ENCODE measurements at regions not wholly inside any gene's neighbourhood (a gene's known extent, or its start where the extent isn't known, plus 50 kb on each side); places are given as distances from the start of the nearest gene placed in this dataset.
"Not testable (repeated sequence)": the region's sequence is repeated elsewhere in the genome, so short reads cannot be mapped to it uniquely, and the experiment has no call there.

DNA sequence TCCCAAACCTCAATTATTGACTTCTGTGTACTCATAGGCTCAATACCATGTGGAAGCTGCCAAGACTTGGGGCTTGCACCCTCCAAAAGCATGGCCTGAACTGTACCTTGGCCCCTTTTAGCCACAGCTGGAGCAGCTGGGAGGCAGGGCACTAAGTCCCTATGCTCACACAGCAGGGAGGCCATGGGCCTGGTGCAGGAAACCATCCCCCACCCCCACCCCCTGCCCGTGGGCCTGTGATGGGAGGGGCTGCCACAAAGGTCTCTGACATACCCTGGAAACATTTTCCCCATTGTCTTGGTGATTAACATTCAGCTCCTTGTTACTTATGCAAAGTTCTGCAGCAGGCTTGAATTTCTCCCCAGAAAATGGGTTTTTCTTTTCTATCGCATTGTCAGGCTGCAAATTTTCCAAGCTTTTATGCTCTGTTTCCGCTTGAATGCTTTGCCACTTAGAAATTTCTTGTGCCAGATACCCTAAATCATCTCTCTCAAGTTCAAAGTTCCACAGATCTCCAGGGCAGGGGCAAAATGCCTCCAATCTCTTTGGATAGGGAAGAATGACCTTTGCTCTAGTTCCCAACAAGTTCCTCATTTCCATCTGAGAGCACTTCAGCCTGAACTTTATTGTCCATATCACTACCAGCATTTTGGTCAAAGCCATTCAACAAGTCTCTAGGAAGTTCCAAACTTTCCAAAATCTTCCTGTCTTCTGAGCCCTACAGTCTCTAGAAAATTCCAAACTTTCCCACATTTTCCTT is 141.8 kb downstream of the AHR start:
- not testable (repeated sequence) for DNase-seq

DNA sequence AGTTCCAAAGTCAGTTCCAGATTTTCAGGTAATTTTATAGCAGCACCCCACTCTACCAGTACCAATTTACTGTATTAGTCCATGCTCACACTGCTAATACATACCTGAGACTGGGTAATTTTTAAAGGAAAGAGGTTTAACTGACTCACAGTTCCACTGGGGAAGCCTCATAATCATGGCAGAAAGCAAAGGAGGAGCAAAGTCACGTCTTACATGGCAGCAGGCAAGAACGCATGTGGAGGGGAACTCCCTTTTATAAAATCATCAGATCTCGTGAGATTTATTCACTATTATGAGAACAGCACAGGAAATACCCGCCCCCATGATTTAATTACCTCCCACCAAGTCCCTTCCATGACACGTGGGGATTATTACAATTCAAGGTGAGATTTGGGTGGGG is 142.4 kb downstream of the AHR start:
- no peak for DNase-seq

DNA sequence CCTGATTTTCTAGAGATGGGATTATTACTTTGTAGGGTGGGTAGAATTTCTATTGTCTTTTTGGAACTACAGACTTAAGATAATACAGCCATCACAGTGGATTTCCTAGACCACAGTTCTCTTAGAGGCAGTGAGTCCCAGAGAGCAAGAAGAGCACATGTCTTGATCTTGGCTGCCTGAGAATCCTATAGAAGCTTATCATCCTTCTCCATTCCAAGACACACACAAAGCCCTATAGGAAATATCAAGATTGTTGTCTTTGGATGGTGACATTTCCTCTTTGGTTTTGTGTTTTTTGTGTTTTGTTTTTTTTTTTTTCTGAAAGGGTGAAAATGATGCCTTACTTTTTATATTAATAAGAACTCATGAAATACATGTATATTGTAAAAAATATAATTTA is 143.1 kb downstream of the AHR start:
- no peak for DNase-seq

DNA sequence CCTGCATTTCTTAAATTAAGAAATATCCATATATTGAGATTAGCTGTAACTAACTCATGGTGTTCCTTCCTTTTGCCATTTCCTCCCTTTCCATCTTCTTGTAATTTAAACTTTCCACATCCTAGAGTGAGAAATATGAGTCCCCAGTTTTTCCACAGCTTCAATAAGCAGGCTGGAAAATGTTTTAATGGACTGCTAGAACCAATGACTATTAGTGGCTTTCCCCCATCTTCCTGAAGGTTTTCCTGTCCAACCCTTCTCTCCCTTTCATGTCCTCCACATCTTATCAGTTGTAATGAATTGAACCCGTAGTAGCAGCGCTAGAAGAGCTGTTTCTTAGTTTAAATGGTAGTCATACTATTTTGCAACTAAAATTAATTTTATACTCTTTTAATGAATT is 145.7 kb downstream of the AHR start:
- no peak for DNase-seq

DNA sequence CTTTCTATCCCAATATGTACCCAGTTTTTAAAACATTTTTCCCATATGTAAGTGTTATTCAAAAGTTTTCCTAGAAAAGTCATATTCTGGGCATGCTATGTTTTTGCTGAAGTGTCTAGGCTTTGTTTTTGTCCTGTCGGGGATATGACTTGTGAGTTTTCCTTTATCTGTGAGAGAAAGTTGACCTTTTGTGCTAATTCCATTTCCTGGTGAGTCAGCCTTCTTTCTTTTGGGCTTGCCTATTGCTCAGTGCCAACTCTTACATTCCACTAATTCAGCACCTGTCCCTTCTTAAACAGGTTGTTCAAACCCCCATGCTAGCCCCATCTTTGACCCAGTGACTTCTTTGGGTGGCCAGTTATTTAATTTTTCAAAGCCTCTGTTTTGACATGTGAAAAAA is 146.2 kb downstream of the AHR start:
- no peak for DNase-seq

DNA sequence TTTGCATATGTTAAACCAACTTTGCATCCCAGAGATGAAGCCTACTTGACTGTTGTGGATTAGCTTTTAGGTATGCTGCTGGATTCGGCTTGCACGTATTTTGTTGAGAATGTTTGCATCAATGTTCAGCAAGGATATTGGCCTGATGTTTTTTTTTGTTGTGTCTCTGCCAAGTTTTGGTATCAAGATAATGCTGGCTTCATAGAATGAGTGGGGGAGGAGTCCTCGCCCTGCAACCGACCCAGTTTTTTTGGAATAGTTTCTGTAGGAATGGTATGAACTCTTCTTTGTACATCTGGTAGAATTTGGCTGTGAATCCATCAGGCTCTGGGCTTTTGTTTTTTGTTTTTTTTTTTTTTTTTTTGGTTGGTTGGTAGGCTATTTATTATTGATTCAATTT is 147.9 kb downstream of the AHR start:
- no peak for DNase-seq

DNA sequence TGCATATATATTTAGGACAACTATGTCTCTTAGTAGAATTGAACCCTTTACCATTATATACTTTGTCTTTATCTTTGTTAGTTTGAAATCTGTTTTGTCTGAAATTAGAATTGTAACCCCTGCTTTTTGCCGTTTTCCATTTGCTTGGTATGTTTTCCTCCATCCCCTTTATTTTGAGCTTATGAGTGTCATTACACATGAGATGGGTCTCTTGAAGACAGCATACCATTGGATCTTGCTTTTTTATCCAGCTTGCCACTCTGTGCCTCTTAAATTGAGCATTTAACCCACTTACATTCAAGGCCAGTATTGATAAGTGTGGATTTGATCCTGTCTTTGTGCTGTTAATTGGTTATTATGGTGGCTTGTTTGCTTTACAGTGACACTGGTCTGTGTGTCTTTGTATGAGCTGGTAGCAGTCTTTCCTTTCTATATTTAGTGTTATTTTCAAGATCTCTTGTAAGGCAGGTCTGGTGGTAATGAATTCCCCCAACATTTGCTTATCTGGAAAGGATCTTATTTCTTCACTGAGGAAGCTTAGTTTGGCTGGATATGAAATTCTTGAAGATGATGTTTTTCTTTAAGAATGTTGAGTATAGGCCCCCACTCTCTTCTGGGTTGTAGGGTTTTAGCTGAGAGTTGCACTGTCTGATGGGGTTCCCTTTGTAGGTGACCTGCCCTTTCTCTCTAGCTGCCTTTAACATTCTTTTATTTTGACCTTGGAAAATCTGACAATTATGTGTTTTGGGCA is 149.5 kb downstream of the AHR start:
- DNase-seq = no peak

DNA sequence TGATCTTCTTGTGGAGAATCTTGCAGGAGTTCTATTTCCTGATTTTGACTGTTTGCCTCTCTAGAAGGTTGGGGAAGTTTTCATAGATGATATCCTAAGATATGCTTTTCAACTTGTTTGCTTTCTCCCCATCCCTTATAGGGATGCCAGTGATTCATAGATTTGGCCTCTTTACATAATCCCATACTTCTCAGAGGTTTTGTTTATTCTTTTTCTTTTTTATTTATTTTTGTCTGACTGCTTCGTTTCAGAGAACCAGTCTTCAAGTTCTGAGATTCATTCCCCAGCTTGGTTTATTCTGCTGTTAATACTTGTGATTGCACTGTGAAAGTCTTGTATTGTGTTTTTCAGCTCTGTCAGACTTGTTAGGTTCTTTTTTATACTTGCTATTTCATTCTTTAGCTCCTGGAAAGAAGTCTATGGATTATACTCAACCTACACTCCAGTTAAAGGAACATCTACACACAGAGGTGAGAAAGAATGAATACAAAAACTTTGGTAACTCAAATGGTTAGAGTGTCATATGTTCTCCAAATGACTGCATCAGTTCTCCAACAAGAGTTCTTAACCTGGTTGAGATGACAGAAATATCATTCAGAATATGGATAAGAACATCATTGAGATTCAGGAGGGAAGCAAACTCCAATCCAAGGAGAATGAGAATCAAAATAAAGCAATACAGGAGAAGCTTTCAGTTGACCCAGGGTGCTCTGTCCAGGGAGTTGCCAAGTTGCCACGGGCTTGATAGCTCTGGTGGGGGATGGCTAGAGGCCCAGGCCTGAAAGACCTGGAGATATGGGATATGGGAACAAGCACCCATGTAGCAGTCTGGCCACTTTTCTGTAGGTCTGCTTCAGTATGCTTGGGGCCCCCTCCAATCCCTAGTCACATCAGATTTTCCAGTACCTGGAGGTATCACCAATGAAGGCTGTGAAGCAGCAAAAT is 150.3 kb downstream of the AHR start:
- no peak for DNase-seq

DNA sequence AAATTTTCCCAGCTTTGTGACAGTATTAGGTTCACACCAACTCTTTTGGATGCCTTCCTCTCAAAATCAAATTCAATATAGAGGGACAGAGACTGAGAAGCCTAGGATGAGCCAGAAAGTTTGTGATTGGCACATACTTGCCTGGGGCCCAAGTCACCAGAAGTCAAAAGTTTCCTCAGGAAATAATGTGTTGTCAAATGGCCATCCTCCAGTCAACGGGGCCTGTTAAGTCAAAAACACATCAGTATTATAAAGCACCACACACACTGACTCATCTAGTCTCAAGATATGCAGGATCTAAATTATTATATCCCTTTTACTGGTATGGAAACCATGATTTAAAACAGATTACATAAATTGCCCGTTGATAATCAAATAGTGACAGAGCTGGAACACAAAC is 158.1 kb downstream of the AHR start:
- no peak for DNase-seq

DNA sequence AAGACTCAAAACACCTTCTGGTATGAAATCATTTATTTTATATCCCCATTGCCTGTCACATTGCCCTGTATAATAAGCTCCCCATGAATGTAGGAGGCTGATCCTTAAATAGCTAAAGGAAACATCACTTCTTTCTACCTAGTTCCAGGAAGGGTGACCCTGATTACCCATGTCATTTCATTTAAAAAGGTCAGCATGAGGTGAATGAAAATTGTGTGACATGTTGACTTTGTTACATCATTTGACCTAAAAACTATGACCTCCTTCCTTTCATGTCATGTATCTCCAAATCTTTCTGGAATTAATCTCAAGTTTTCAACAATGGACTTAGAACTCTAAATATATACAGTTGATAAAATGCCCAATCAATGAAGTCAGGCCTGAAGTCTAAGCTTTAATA is 161.5 kb downstream of the AHR start:
- no peak for DNase-seq

DNA sequence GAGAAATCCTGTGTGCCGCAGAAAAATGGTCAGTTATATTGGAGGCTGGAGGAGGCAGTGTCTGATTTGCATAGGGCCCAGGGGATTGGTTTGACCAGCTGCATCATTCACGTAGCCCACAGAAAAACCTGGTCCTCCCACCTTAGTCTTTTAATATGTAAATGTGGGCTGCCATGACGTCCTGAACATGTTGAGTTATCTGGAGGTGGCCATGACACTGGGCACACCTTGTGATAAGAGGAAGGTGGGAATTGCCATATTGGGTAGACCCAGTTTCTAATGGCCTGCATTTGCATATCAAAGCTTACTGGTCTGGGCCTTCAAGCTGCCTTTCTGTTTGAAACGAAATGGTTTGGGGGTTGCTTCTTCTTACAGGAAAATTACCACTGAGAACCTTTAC is 162.2 kb downstream of the AHR start:
- no peak for DNase-seq

DNA sequence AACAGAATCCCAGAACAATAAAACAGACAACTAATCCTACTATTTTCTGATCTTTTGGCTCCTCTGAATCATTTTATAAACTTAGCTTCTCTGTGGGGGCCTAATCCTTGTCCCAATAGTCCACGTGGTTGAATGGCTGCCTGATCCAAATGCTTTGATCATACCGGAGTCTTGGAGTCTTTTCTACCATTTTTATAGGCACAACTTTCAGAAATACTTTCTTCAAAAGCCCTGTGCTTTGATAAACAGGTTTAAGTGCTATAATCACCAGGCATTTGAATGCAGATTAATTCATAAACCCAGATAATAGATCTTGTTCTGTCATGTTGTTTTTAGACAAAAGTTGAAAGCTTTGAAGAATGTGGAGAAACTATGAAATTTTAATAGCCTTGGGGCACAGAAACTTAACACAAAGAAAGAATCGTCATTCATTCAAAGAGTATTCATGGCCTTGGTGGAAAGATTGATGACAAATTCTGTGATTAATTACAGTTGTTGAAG is 163.7 kb downstream of the AHR start:
- DNase-seq = no peak

DNA sequence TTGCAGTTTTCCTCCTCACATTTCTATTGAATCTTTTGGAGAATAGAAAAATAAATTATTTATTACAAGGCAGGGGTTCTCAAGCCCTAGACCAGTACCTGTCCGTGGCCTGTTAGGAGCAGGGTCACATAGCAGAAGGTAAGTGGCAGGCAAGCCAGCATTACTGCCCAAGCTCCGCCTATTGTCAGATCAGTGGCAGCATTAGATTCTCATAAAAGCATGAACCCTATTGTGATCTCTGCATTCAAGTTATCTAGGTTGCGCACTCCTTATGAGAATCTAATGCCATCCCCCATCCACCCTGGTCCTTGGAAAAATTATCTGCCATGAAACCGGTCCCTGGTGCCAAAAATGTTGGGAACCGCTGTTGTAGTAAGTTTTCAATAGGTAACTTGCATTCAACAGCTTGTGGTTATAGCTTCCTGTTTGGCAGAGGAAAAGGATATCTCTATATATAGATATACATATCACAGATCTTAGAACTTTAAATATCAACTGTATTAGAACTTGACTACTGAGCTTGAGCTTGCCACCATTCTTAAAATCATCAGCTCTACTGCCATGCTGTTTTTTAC is 165.1 kb downstream of the AHR start:
- DNase-seq = no peak

DNA sequence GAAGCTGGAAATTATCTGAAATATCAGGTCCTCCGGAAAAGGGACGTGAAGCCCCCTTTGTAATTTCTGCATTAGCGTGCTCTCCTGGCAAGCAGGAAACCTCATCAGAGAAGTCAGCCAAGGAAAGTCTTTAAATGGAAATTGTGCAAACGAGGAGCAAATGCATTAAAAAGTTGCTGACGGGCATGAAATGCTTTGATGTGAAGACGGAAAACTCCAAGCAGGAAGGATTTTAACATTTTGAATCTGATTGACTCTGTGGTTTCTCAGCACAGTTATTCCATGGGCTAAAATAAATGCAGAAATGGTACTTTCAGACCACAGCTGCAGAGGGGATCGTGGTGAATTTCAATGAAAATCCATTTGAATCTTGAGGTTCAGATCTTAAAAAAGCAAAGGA is 167.8 kb downstream of the AHR start:
- DNase-seq = no peak

DNA sequence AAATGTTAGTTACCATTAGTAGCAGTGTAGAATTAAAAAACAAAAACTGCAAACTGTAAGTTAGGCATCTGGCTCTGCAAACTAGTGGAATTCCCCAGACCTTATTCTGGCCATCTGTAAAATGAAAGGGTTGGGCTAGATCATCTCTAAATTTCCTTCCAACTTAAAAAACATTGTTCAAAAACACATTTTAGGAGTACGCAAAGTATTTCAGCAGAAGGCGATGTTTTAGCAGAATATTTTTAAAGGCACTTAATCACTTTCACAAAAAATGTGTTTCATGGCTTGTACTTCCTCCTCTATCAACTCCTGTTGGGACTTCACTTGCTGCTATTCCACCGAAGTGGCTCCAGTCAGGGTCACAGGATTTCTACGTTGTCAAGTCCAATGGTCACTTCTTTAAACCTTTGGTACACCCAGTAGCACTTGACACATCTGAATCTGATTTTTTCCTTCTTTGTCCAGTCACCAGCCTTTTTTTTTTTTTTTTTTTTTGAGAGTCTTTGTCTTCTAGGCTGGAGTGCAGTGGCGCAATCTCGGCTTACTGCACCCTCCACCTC is 169.0 kb downstream of the AHR start:
- no peak for DNase-seq

DNA sequence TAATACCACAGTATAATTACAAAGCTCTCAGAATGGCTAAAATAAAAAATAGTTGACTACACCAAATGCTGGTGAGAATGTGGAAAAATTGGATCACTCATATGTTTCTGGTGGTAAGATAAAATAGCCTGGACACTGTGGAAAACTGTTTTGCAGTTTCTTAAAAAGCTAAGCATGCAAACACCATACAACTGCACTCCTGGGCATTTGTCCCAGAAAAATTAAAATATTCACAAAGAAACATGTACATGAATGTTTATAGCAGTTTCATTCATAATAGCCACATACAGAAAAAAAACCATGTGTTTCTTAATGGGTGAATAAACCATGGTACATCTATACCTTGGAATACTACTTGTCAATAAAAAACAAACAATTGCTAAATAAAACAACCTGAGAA is 172.9 kb downstream of the AHR start:
- DNase-seq = no peak

DNA sequence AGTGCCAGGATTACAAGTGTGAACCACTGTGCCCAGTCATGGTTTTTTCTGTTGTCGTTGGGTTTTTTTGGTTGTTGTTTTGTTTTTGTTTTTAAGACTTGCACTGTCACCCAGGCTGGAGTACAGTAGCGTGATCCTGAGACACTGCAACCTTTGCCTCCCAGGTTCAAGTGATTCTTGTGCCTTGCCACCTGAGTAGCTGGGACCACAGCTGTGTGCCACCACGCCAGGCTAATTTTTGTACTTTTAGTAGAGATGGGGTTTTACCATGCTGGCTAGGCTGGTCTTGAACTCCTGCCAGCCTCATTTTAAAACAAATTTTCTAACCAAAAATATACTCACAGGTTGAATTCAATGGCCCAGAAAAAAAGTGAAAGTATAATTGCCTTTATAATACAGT is 174.1 kb downstream of the AHR start:
- DNase-seq = no peak

DNA sequence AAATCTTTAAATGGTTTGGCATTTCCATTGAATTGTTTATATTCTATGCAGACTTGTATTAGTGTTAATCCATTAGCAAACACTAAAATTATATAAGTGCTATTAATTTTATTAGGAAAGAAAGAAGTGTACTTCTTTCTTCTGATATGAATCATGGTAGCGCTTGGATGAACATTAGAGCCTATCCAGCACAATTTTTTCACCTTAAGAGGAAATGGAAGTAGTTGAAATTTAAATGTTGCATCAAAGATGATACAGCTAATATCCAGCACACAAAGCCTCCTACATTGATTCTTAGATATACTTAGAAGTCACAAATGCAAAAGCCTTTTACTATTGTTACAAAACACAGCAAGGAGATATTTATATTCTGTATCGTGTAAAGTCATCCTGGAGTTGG is 174.5 kb downstream of the AHR start:
- no peak for DNase-seq

DNA sequence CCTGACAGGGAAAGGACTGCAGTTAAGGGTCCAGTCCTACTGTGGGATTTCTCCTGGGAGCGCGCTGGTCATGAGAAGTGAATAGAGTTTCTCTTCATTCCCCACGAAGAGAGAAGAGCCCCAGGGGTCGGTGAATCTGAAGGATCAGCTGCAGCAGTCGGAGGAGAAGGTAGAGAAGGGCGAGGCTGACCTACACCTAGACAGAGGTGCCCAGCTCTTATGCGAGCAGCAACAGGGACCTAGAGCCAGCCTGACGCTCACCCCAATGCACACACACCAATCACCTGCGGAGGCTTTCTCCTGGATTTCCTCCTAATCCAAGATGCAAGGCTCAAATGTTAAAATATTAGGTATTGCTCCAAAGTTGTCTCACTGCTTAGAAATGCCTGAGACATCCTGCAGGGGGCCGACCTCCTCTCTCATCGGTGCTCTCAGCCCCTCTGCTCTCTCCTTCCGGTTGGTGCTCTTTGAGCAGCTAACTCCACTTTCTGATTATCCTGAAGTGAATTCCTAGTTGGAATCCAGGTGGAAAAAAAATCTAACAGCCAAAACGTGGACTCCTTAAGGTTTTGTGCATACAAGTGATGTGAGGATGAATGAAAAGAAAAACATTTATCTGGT is 176.4 kb downstream of the AHR start:
- no peak for DNase-seq

DNA sequence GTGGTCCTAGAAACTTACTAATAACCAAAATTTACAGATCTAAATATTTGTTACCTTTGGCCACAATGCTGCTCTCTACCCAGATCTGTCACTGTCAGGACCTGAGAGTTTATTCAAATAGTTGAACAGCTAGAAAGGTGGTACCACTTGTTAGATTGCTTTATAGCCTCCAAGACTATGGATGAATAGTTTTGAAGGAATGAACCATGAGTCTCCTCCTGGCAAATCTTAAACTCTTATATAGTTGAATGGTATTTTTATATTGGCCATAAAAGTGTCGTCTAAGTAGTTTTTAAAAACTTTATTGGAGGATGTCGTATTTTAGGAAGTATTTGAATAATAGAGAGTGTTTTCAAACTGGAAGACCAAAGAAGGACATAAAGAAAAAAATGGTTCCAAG is 178.7 kb downstream of the AHR start:
- DNase-seq = no peak

DNA sequence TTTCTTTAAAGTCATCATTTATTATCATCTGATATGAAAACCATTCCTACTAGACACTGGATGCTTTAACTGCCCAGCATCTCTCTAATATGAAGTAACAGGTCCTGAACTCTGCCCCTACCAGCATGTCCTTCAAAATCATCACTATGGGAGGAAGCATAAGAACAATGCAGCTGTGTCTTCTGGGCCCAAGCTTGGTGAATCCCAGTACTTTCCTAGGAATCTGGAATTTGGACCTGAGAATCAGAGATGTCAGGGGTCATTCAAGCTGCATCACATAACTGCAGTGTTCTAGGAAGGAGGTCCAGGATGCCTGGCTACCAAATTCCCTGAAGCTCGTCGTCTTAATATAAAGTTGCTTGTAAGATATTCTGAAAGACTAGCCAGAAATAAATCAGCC is 182.7 kb downstream of the AHR start:
- no peak for DNase-seq

DNA sequence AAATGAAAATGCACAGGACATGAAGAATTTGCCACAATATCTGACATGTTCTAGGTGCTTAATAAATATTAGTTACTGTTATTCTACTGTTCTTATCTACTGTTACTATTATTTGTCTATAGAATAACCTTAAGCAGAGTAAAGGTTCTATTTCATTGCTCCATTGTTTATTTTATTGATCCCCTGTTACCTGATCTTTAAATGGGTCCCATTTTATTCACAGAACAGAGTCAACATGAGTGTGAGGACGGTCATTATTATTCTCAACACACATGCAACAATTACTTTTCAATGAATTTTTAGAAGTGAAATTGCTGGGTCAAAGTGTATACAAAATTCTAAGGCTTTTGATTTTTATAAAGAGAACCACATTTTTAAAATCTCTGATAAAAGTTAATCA is 186.9 kb downstream of the AHR start:
- DNase-seq = no peak
